Fibroblast of the aortic adventitia (primary cell): ENCODE measurements at regions not wholly inside any gene's neighbourhood (a gene's known extent, or its start where the extent isn't known, plus 50 kb on each side); places are given as distances from the start of the nearest gene placed in this dataset.
"Not testable (repeated sequence)": the region's sequence is repeated elsewhere in the genome, so short reads cannot be mapped to it uniquely, and the experiment has no call there.

ENCODE experiments used
- DNase-seq: peaks from one replicate; pipeline ENCODE4 v3.0.0-alpha.2; 2010; ENCODE audit warnings: low read depth
- H3K4me3 ChIP-seq: 2 replicates; pipeline ENCODE4 v1.5.1; 2011; ENCODE audit warnings: low read depth, mild to moderate bottlenecking, control low read depth, low read length, moderate library complexity
- CTCF ChIP-seq: IDR thresholded peaks from 2 replicates; pipeline ENCODE4 v1.5.1; 2011; ENCODE audit warnings: mild to moderate bottlenecking, low read length, control low read depth, inconsistent platforms; ENCODE audit not compliant: insufficient read depth

GRCh38 chr16:7772722-7773121, 440.1 kb downstream of the RBFOX1 start:
- TF ChIP-seq CTCF = no peak
- H3K4me3 ChIP-seq = no peak overlapping the region
- no peak for DNase-seq

DNA sequence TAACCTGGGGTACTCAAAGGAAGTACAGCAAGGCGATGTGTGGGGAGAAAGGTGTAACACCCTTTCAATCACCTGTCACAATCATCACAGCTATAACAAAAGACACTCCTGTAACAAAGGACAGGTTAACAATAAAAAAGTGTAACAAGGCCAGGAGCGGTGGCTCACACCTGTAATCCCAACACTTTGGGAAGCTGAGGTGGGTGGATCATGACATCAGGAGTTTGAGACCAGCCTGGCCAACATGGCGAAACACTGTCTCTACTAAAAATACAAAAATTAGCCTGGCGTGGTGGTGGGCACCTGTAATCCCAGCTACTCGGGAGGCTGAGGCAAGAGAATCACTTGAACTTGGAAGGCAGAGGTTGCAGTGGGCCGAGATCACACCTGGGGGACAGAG, 436.4 kb downstream of the RBFOX1 start:
- not testable (repeated sequence) for DNase-seq, H3K4me3 ChIP-seq

GRCh38 chr16:7765079-7765550, 432.5 kb downstream of the RBFOX1 start:
- no peak overlapping the region for H3K4me3 ChIP-seq
- no peak for DNase-seq
- TF ChIP-seq CTCF = no peak

DNA sequence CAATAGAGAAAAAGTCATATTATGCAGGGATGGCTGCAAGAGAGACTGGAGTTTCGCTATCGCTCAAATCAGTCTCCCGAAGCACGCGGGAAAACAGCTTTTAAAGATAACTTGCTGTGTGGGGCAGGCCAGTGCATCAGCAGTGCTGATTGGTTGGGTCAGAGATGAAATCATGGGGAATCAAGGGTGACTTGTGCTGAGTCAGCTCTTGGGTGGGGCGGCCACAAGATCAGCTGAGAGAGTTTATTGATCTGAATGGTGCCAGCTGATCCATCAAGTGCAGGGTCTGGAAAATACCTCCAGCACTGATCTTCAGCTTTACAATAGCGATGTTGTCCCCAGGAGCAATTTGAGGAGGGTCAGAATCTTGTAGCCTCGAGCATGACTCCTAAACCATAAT, 430.5 kb downstream of the RBFOX1 start:
- no peak overlapping the region for H3K4me3 ChIP-seq
- TF ChIP-seq CTCF = no peak
- no peak for DNase-seq
